Liver (tissue), 8 donors: ENCODE measurements at regions not wholly inside any gene's neighbourhood (a gene's known extent, or its start where the extent isn't known, plus 50 kb on each side); places are given as distances from the start of the nearest gene placed in this dataset.
"Not testable (repeated sequence)": the region's sequence is repeated elsewhere in the genome, so short reads cannot be mapped to it uniquely, and the experiment has no call there.

Source experiments
- DNase-seq: peaks from one replicate; pipeline ENCODE4 v3.0.0-alpha.2; 2017; ENCODE audit warnings: low spot score
- H3K27ac ChIP-seq, 2 donors: one replicate each; pipeline ENCODE4 v1.7.0; 2013; ENCODE audit warnings: inconsistent platforms in 2 of 2, low read length in 2 of 2, control low read depth in 1 of 2, low read depth in 1 of 2, mild to moderate bottlenecking in 1 of 2
- H3K27me3 ChIP-seq, 4 donors: one replicate each; pipeline versions ENCODE4 v1.6.1 to v1.7.0; 2013; ENCODE audit warnings: low read length in 3 of 4, inconsistent platforms in 1 of 4, mild to moderate bottlenecking in 1 of 4, moderate library complexity in 1 of 4; ENCODE audit not compliant: control insufficient read depth in 4 of 4, insufficient read depth in 4 of 4
- H3K36me3 ChIP-seq, 4 donors: one replicate each; pipeline versions ENCODE4 v1.6.1 to v1.7.0; 2013; ENCODE audit warnings: low read length in 3 of 4, mild to moderate bottlenecking in 3 of 4, low read depth in 1 of 4, moderate library complexity in 1 of 4; ENCODE audit not compliant: control insufficient read depth in 4 of 4, insufficient read depth in 3 of 4
- H3K4me1 ChIP-seq, 4 donors: one replicate each; pipeline versions ENCODE4 v1.6.1 to v1.7.0; 2013; ENCODE audit warnings: low read length in 3 of 4, mild to moderate bottlenecking in 3 of 4, moderate library complexity in 1 of 4; ENCODE audit not compliant: control insufficient read depth in 4 of 4, insufficient read depth in 4 of 4
- H3K4me3 ChIP-seq, 3 donors: one replicate each; pipeline versions ENCODE4 v1.6.1 to v1.7.0; 2013; ENCODE audit warnings: low read length in 3 of 3, control low read depth in 1 of 3, low read depth in 1 of 3, mild to moderate bottlenecking in 1 of 3
- H3K9ac ChIP-seq, 2 donors: one replicate each; pipeline ENCODE4 v1.7.0; 2013; ENCODE audit warnings: low read length in 2 of 2, mild to moderate bottlenecking in 2 of 2, moderate library complexity in 2 of 2, control low read depth in 1 of 2, low read depth in 1 of 2
- H3K9me3 ChIP-seq, 4 donors: one replicate each; pipeline versions ENCODE4 v1.6.1 to v1.7.0; 2013; ENCODE audit warnings: low read length in 3 of 4; ENCODE audit not compliant: control insufficient read depth in 4 of 4
- ATF3 ChIP-seq: IDR thresholded peaks from 2 replicates; pipeline ENCODE4 v1.6.1; 2016; ENCODE audit warnings: antibody characterized with exemption
- CTCF ChIP-seq: fragments of 150-350 bp; IDR thresholded peaks from 2 replicates; pipeline ENCODE4 v1.5.1; 2017; ENCODE audit warnings: improper control_type of control experiment, low read depth, low read length; ENCODE audit not compliant: missing input control
- EGR1 ChIP-seq, 2 donors: IDR thresholded peaks; 2 replicates each; pipeline ENCODE4 v1.6.1; 2016 to 2018; ENCODE audit warnings: antibody characterized with exemption in 2 of 2, low read depth in 2 of 2
- FOXA1 ChIP-seq: IDR thresholded peaks from 2 replicates; pipeline ENCODE4 v1.6.1; 2016; ENCODE audit warnings: antibody characterized with exemption
- FOXA2 ChIP-seq: IDR thresholded peaks from 2 replicates; pipeline ENCODE4 v1.6.1; 2016; ENCODE audit warnings: antibody characterized with exemption
- GABPA ChIP-seq, 2 donors: IDR thresholded peaks in 1 of 2; conservative IDR thresholded peaks in 1 of 2; 2 replicates each; pipeline ENCODE4 v1.6.1; 2016; ENCODE audit warnings: antibody characterized with exemption in 2 of 2, mild to moderate bottlenecking in 1 of 2, moderate library complexity in 1 of 2
- HNF4G ChIP-seq: IDR thresholded peaks from 2 replicates; pipeline ENCODE4 v1.6.1; 2016; ENCODE audit warnings: antibody characterized with exemption
- JUND ChIP-seq, 2 donors: IDR thresholded peaks; 2 replicates each; pipeline ENCODE4 v1.6.1; 2016; ENCODE audit warnings: antibody characterized with exemption in 2 of 2
- MAX ChIP-seq: IDR thresholded peaks from 2 replicates; pipeline ENCODE4 v1.6.1; 2016; ENCODE audit warnings: antibody characterized with exemption
- NR2F2 ChIP-seq: IDR thresholded peaks from 2 replicates; pipeline ENCODE4 v1.6.1; 2016; ENCODE audit warnings: antibody characterized with exemption
- RAD21 ChIP-seq, 2 donors: IDR thresholded peaks; 2 replicates each; pipeline ENCODE4 v1.6.1; 2016; ENCODE audit warnings: antibody characterized with exemption in 2 of 2, mild to moderate bottlenecking in 2 of 2
- REST ChIP-seq: IDR thresholded peaks from 2 replicates; pipeline ENCODE4 v1.6.1; 2016; ENCODE audit warnings: antibody characterized with exemption, mild to moderate bottlenecking
- RXRA ChIP-seq, 2 donors: IDR thresholded peaks; 2 replicates each; pipeline ENCODE4 v1.6.1; 2017 to 2018; ENCODE audit warnings: antibody characterized with exemption in 2 of 2, mild to moderate bottlenecking in 1 of 2
- SP1 ChIP-seq: IDR thresholded peaks from 2 replicates; pipeline ENCODE4 v1.6.1; 2018; ENCODE audit warnings: antibody characterized with exemption, mild to moderate bottlenecking
- YY1 ChIP-seq: IDR thresholded peaks from 2 replicates; pipeline ENCODE4 v1.6.1; 2016; ENCODE audit warnings: antibody characterized with exemption, mild to moderate bottlenecking
- ZBTB33 ChIP-seq: IDR thresholded peaks from 2 replicates; pipeline ENCODE4 v1.6.1; 2016; ENCODE audit warnings: antibody characterized with exemption
- WGBS: extraction: QIAGEN DNeasy Blood & Tissue Kit; methylation state at CpG from one replicate; pipeline ENCODE4 v1.1.7; 2013; 5-methylcytosine and 5-hydroxymethylcytosine counted together
- donor health status: healthy.
- donor health status: healthy.
- donor health status: healthy.
- donor health status: healthy.
- donor health status: healthy.

GRCh38 chr1:74946388-74946787 lies 187.8 kb upstream of the LHX8 start (continued):
- TF ChIP-seq REST (no peak), RXRA (IDR thresholded peaks at IDR 0.05) (no peak), HNF4G (no peak), YY1 (no peak), CTCF (no peak)

GRCh38 chr1:74949348-74949747 lies 184.8 kb upstream of the LHX8 start:
- H3K4me3 ChIP-seq, H3K36me3 ChIP-seq, H3K9ac ChIP-seq, H3K27me3 ChIP-seq, H3K4me1 ChIP-seq, DNase-seq, H3K9me3 ChIP-seq, H3K27ac ChIP-seq: not testable (repeated sequence)
- WGBS, result 51% methylated on average over 2 of the region's 2 CpGs

- not testable (repeated sequence) for H3K27ac ChIP-seq, H3K4me1 ChIP-seq, H3K36me3 ChIP-seq, H3K27me3 ChIP-seq, H3K4me3 ChIP-seq, H3K9me3 ChIP-seq, H3K9ac ChIP-seq, DNase-seq
- 92% methylated on average over 20 of the region's 23 CpGs for WGBS
Observed at GRCh38 chr1:74951981-74952380, 182.2 kb upstream of the LHX8 start.

- no peaks in the 10 kb centered on the region for H3K4me1 ChIP-seq
- no peak overlapping the region for H3K9ac ChIP-seq
- H3K9me3 ChIP-seq, result no peaks in the 10 kb centered on the region
- H3K27me3 ChIP-seq, result no peaks in the 10 kb centered on the region
- H3K36me3 ChIP-seq, result no peaks in the 10 kb centered on the region
- no peak overlapping the region for H3K27ac ChIP-seq
- DNase-seq, result no peak
- H3K4me3 ChIP-seq, result no peak overlapping the region
- WGBS, result 57% methylated on average over 3 of the region's 3 CpGs
- no peak for TF ChIP-seq ZBTB33
- TF ChIP-seq GABPA (IDR thresholded peaks at IDR 0.05 in 1 of 2, conservative IDR thresholded peaks at IDR 0.05 in 1 of 2), result no peak
- no peak for TF ChIP-seq RXRA (IDR thresholded peaks at IDR 0.05)
- TF ChIP-seq YY1, result no peak
- no peak for TF ChIP-seq HNF4G
- TF ChIP-seq RAD21 (IDR thresholded peaks at IDR 0.05), result no peak
- TF ChIP-seq FOXA1, result no peak
- TF ChIP-seq ATF3, result no peak
- no peak for TF ChIP-seq EGR1 (IDR thresholded peaks at IDR 0.05; ENCODE audit: low read depth in 2 of 2)
- TF ChIP-seq MAX, result no peak
- TF ChIP-seq FOXA2, result no peak
- TF ChIP-seq SP1, result no peak
- no peak for TF ChIP-seq REST
- no peak for TF ChIP-seq NR2F2
- no peak for TF ChIP-seq JUND (IDR thresholded peaks at IDR 0.05)
Observed at GRCh38 chr1:74952786-74953185, 181.4 kb upstream of the LHX8 start.
